Activated CD4-positive, alpha-beta T cell treated with anti-CD3 and anti-CD28 coated beads, Interleukin-2, Interleukin-4, amounts not matched to agents 100 ng/mL and 50 ng/mL, durations not matched to agents 16 hours and 8 hours (primary cell): ENCODE measurements at regions not wholly inside any gene's neighbourhood (a gene's known extent, or its start where the extent isn't known, plus 50 kb on each side); places are given as distances from the start of the nearest gene placed in this dataset.
"Not testable (repeated sequence)": the region's sequence is repeated elsewhere in the genome, so short reads cannot be mapped to it uniquely, and the experiment has no call there.

ENCODE experiments used
- DNase-seq: peaks from one replicate; pipeline ENCODE4 v3.0.0-alpha.2; 2020; ENCODE audit warnings: low spot score

GRCh38 chr5:2102819-2103776 lies 220.4 kb upstream of the IRX4 start:
- no peak for DNase-seq

- DNase-seq: no peak
Measured at GRCh38 chr5:2101685-2102084, 219.0 kb upstream of the IRX4 start.

GRCh38 chr5:2096887-2097505 lies 214.3 kb upstream of the IRX4 start:
- no peak for DNase-seq

- no peak for DNase-seq
Measured at GRCh38 chr5:2095011-2095410, 212.3 kb upstream of the IRX4 start.

- DNase-seq: no peak
Measured at GRCh38 chr5:2094616-2094995, 211.9 kb upstream of the IRX4 start.

GRCh38 chr5:2093859-2094615 lies 211.3 kb upstream of the IRX4 start:
- no peak for DNase-seq

- DNase-seq: no peak
Measured at GRCh38 chr5:2091921-2092320, 209.2 kb upstream of the IRX4 start.

GRCh38 chr5:2087980-2088379 lies 205.3 kb upstream of the IRX4 start:
- DNase-seq: no peak

GRCh38 chr5:2075365-2075764 lies 192.6 kb upstream of the IRX4 start:
- no peak for DNase-seq

GRCh38 chr5:2071562-2071961 lies 188.8 kb upstream of the IRX4 start:
- no peak for DNase-seq

GRCh38 chr5:2070787-2071186 lies 188.1 kb upstream of the IRX4 start:
- not testable (repeated sequence) for DNase-seq

GRCh38 chr5:2068531-2068930 lies 185.8 kb upstream of the IRX4 start:
- DNase-seq: no peak

- DNase-seq: no peak
Measured at GRCh38 chr5:2066373-2066772, 183.6 kb upstream of the IRX4 start.

- not testable (repeated sequence) for DNase-seq
Measured at GRCh38 chr5:2063380-2063779, 180.7 kb upstream of the IRX4 start.

GRCh38 chr5:2052687-2053086 lies 170.0 kb upstream of the IRX4 start:
- no peak for DNase-seq

GRCh38 chr5:2049876-2050275 lies 167.2 kb upstream of the IRX4 start:
- no peak for DNase-seq

- no peak for DNase-seq
Measured at GRCh38 chr5:2048664-2049063, 165.9 kb upstream of the IRX4 start.

- DNase-seq: no peak
Measured at GRCh38 chr5:2047341-2047927, 164.7 kb upstream of the IRX4 start.

- no peak for DNase-seq
Measured at GRCh38 chr5:2044041-2044440, 161.3 kb upstream of the IRX4 start.

GRCh38 chr5:2039180-2039531 lies 156.4 kb upstream of the IRX4 start:
- no peak for DNase-seq

GRCh38 chr5:2038321-2039179 lies 155.8 kb upstream of the IRX4 start:
- peak; percentile 58 for DNase-seq

GRCh38 chr5:2036885-2037284 lies 154.2 kb upstream of the IRX4 start:
- no peak for DNase-seq
